Prostate gland (tissue), 2 donors: ENCODE measurements at regions not wholly inside any gene's neighbourhood (a gene's known extent, or its start where the extent isn't known, plus 50 kb on each side); places are given as distances from the start of the nearest gene placed in this dataset.

ENCODE experiments used
- DNase-seq: peaks from one replicate; pipeline ENCODE4 v3.0.0-alpha.2; 2019; ENCODE audit warnings: low spot score
- H3K27ac ChIP-seq, 2 donors: fragments of 200-600 bp; sonication (generic); 2 replicates each; pipeline ENCODE4 v1.5.1; 2017 to 2019
- H3K27me3 ChIP-seq: fragments of 200-600 bp; sonication (generic); replicated peaks from 2 replicates; pipeline ENCODE4 v1.5.1; 2019; ENCODE audit not compliant: insufficient read depth
- H3K36me3 ChIP-seq, 2 donors: fragments of 200-600 bp; sonication (generic); 1 replicate in 1 of 2; 2 replicates in 1 of 2; pipeline versions ENCODE4 v1.5.1 to v1.8.1; 2017 to 2019
- H3K4me1 ChIP-seq: fragments of 200-600 bp; sonication (generic); replicated peaks from 2 replicates; pipeline ENCODE4 v1.5.1; 2019
- H3K4me3 ChIP-seq, 2 donors: fragments of 200-600 bp; sonication (generic); 2 replicates each; pipeline ENCODE4 v1.5.1; 2017 to 2019
- H3K9me3 ChIP-seq: fragments of 200-600 bp; sonication (generic); 2 replicates; pipeline ENCODE4 v1.5.1; 2017
- POLR2A ChIP-seq: fragments of 450-650 bp; IDR thresholded peaks from one replicate; pipeline ENCODE4 v1.6.1; 2016; ENCODE audit warnings: antibody characterized with exemption, mild to moderate bottlenecking
- POLR2AphosphoS5 ChIP-seq: sonication (generic); formaldehyde crosslinking; IDR thresholded peaks from one replicate; pipeline ENCODE4 v1.6.1; 2017; ENCODE audit warnings: antibody characterized with exemption
- WGBS: methylation state at CpG from one replicate; pipeline ENCODE4 v1.1.5; 2018; 5-methylcytosine and 5-hydroxymethylcytosine counted together
- intact Hi-C: fragments of 100-400 bp; cut with DNase I; formaldehyde crosslinking; loops from one replicate; pipeline ENCODE4 v1.14.2; 2022
- TF ChIP-seq, protein P1 (sequence below), 4 experiments: fragments of 200-600 bp in 2 of 4; fragments of 450-650 bp in 2 of 4; sonication (generic) in 2 of 4; IDR thresholded peaks; 1 replicate in 3 of 4; 2 replicates in 1 of 4; pipeline ENCODE4 v1.5.1; 2016 to 2019; ENCODE audit warnings: antibody characterized with exemption in 4 of 4, mild to moderate bottlenecking in 2 of 4, moderate library complexity in 2 of 4

DNA sequence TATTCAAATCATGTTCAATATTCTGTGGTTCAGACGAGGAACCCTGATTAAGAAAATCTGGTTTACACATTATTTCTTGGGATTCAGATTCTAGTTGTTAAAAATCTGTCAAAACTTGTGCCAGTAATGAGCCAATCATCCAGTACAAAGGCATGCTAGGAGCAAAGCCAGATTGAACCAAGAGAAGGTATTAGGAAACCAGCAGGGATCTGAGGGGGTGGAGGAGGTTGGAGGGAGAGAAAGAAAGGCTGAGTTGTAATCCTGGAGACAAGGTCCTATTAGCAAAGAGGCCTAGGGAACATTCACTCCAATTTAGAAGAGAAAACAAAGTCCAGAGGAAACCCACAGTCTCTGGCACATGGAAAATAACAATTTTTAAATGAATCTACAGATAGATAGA lies 352.9 kb downstream of the LTN1 start:
- no peak overlapping the region for H3K4me3 ChIP-seq
- no peak for TF ChIP-seq POLR2A
- no peak for TF ChIP-seq POLR2AphosphoS5
- TF ChIP-seq, protein P1, sequence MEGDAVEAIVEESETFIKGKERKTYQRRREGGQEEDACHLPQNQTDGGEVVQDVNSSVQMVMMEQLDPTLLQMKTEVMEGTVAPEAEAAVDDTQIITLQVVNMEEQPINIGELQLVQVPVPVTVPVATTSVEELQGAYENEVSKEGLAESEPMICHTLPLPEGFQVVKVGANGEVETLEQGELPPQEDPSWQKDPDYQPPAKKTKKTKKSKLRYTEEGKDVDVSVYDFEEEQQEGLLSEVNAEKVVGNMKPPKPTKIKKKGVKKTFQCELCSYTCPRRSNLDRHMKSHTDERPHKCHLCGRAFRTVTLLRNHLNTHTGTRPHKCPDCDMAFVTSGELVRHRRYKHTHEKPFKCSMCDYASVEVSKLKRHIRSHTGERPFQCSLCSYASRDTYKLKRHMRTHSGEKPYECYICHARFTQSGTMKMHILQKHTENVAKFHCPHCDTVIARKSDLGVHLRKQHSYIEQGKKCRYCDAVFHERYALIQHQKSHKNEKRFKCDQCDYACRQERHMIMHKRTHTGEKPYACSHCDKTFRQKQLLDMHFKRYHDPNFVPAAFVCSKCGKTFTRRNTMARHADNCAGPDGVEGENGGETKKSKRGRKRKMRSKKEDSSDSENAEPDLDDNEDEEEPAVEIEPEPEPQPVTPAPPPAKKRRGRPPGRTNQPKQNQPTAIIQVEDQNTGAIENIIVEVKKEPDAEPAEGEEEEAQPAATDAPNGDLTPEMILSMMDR (IDR thresholded peaks at IDR 0.05): no peak
- intact Hi-C loops: no loop called here
- DNase-seq: no peak
- H3K27me3 ChIP-seq: no peaks in the 10 kb centered on the region
- H3K27ac ChIP-seq: no peak overlapping the region
- no peaks in the 10 kb centered on the region for H3K4me1 ChIP-seq
- H3K9me3 ChIP-seq: no peaks in the 10 kb centered on the region
- WGBS: 90% methylated on average over 1 of the region's 1 CpG
- H3K36me3 ChIP-seq: no peaks in the 10 kb centered on the region

DNA sequence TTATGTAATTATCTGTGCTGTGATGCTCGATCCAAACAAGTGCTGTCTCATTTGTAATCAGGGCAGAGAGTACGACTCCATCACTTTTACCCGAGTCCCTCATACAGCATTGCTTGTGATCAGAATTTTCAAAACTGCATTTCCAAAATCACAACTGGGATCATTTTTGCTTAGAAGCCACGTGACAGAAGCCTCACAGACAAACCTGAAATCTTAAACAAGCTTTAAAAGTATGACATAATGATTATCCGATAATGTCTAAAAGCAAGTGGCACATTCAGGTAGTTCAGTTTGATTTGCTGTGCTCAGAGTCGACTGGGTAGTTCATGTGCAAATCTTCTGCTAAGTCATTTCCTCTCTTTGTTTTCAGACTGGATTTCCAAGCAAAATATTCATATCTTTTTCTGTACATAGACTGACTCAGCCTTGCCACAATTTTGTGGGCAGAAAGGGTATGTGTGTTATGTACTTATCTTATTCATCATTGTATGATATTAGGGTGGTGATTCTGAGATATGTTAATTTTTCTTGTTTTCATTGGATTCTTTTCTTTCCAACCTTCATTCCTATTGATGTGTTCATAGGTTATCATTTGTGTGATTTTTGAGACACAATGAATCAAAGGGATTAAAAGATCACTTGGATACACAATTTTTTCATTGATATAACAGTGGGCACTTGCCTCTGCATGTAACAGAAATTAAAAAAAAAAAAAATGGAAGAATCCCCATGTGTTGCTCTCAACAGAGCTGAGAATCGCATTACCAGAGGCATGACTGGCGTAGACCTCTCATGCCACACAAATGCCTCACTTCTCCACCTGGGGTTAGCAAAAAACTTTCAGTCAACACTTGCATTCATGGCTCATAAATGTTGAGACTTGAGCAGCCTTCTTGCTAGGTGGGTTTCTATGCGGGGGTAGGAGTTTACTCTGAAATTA lies 355.7 kb downstream of the LTN1 start:
- Histone ChIP-seq H3K9me3 (no peaks in the 10 kb centered on the region), H3K27ac (no peak overlapping the region), H3K4me1 (no peaks in the 10 kb centered on the region), H3K27me3 (no peaks in the 10 kb centered on the region), H3K36me3 (no peaks in the 10 kb centered on the region), H3K4me3 (no peak overlapping the region)
- TF ChIP-seq POLR2A (no peak), POLR2AphosphoS5 (no peak)
- TF ChIP-seq, protein P1 (IDR thresholded peaks at IDR 0.05): no peak
- intact Hi-C loops: no loop called here
- DNase-seq: no peak
- WGBS: 84% methylated on average over 9 of the region's 9 CpGs

DNA sequence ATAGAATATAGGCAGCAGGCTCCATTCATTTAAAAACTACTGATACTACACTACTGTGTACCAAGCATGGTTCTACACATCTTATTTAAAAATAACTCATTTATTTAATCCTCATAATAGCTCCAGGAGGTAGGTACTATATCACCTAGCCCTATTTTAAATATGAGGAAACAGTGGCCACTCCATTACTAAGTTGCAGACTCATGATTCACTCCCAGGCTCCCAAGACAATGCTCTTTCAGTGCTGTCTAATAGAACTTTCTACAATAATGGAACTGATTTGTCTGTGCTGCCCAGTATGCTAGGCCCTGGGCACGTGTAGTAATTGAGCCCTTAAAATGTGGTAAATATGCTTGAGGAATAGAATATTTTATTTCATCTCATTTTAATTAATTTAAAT lies 357.1 kb downstream of the LTN1 start:
- Histone ChIP-seq H3K36me3 (no peaks in the 10 kb centered on the region), H3K4me1 (no peaks in the 10 kb centered on the region), H3K27ac (no peak overlapping the region), H3K27me3 (no peaks in the 10 kb centered on the region), H3K9me3 (no peaks in the 10 kb centered on the region), H3K4me3 (no peak overlapping the region)
- intact Hi-C loops: no loop called here
- TF ChIP-seq, protein P1 (IDR thresholded peaks at IDR 0.05): no peak
- TF ChIP-seq POLR2AphosphoS5: no peak
- no peak for TF ChIP-seq POLR2A
- 90% methylated on average over 1 of the region's 1 CpG for WGBS
- DNase-seq: no peak

DNA sequence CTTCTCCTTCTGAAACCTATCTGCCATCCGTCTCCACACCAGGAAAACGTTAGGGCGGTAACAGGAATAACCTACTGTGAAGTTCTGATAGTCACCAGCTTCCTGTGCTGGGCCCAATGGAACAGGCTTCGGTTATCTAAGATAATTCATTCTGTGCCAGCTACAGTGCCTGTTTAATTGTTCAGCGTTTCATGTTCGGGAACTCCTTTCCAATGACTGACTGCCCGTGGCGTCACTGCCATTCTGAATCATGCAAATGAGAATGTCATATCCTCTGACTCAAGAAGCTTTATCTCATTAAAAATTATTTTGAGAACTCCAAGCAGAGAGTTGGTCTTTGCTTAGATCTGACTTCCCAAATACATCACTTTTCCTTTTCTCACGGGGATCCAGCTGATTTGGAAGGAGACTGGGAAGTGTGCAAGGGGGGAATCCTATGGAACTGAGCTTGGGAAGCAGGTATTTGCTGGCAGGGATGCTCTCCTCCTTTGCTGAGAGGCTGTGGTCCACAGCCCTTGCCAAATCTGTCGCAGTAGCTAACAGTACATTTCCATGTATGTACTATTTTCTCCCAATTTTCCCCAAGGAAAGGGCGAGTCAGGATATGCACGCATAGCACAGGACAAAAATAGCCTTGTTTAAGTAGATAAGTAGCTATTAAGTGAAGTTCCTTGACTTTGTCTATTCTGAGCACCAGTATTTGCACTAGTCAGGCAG lies 358.7 kb downstream of the LTN1 start:
- intact Hi-C loops: no loop called here
- H3K27ac ChIP-seq: no peak overlapping the region
- 59% methylated on average over 12 of the region's 12 CpGs for WGBS
- H3K36me3 ChIP-seq: no peaks in the 10 kb centered on the region
- no peaks in the 10 kb centered on the region for H3K9me3 ChIP-seq
- no peaks in the 10 kb centered on the region for H3K4me1 ChIP-seq
- no peak for DNase-seq
- H3K4me3 ChIP-seq: no peak overlapping the region
- TF ChIP-seq POLR2A (no peak), POLR2AphosphoS5 (no peak)
- TF ChIP-seq, protein P1 (IDR thresholded peaks at IDR 0.05): no peak
- no peaks in the 10 kb centered on the region for H3K27me3 ChIP-seq
